ENCODE measurements at regions not wholly inside any gene's neighbourhood (a gene's known extent, or its start where the extent isn't known, plus 50 kb on each side); places are given as distances from the start of the nearest gene placed in this dataset.

GRCh38 chr5:173823274-173823644 is 64.9 kb upstream of the CPEB4 start:
- TF ChIP-seq NRF1 (conservative IDR thresholded peaks at IDR 0.05 in 1 of 2, IDR thresholded peaks at IDR 0.05 in 1 of 2), result no peak
- TF ChIP-seq CBFA2T2 (conservative IDR thresholded peaks at IDR 0.05), result no peak
- TF ChIP-seq PHB2 (IDR thresholded peaks at IDR 0.05; ENCODE audit: low read depth), result no peak
- no peak for TF ChIP-seq ZNF274 (IDR thresholded peaks at IDR 0.05; ENCODE audit: borderline replicate concordance, low read depth, low read length)
- no peak for TF ChIP-seq RFX1 (IDR thresholded peaks at IDR 0.05)
- TF ChIP-seq L3MBTL2 (IDR thresholded peaks at IDR 0.05), result no peak
- no peak for TF ChIP-seq ZNF408 (CRISPR knock-in tag; IDR thresholded peaks at IDR 0.05; ENCODE audit: low read depth)
- TF ChIP-seq MYNN (IDR thresholded peaks at IDR 0.05), result no peak
- TF ChIP-seq MYNN (CRISPR knock-in tag; IDR thresholded peaks at IDR 0.05), result no peak
- no peak for TF ChIP-seq ZNF780A (CRISPR knock-in tag; IDR thresholded peaks at IDR 0.05)
- no peak for TF ChIP-seq ZFP1 (CRISPR knock-in tag; IDR thresholded peaks at IDR 0.05)

Measured in K562 (cell line).